ENCODE measurements at regions not wholly inside any gene's neighbourhood (a gene's known extent, or its start where the extent isn't known, plus 50 kb on each side); places are given as distances from the start of the nearest gene placed in this dataset.

DNA sequence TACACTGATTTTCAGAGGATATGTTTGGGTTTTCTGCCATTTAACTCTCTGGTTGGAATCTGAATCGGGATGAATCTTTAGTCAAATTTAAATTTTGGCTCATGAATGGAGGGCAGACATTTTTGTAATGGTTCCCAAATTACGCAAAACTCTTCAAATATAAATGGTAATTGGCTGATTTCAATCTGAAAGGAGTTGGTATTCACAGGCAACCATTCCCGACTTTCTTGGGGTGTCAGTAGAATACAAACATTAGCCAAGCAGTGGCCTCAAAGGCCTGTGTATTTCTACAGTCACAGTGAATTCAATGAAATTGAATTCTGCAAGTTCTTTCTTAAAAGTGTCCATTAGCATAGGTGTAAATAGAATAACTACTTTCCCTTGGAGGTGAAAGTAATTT lies 668.8 kb upstream of the PRKX start:
- Mint-ChIP-seq H3K27ac (ENCODE audit: unreplicated experiment) (no peak overlapping the region), H3K9me3 (ENCODE audit: low read depth, unreplicated experiment) (peaks cover 4% of the 10 kb centered on the region), H3K4me1 (ENCODE audit: low read depth, unreplicated experiment) (peaks cover 9% of the 10 kb centered on the region), H3K27me3 (ENCODE audit: unreplicated experiment) (no peaks in the 10 kb centered on the region), H3K4me3 (ENCODE audit: low read depth, unreplicated experiment) (no peak overlapping the region), H3K36me3 (ENCODE audit: insufficient read depth, unreplicated experiment) (peaks cover 8% of the 10 kb centered on the region)
- no peak for DNase-seq
- intact Hi-C loops (cut with micrococcal nuclease; ENCODE audit: unreplicated experiment), result no loop called here
- CTCF ChIA-PET, result no interaction called here
- BruUV-seq (replicated peaks), result no TSS peak
- TF ChIP-seq, protein P1, sequence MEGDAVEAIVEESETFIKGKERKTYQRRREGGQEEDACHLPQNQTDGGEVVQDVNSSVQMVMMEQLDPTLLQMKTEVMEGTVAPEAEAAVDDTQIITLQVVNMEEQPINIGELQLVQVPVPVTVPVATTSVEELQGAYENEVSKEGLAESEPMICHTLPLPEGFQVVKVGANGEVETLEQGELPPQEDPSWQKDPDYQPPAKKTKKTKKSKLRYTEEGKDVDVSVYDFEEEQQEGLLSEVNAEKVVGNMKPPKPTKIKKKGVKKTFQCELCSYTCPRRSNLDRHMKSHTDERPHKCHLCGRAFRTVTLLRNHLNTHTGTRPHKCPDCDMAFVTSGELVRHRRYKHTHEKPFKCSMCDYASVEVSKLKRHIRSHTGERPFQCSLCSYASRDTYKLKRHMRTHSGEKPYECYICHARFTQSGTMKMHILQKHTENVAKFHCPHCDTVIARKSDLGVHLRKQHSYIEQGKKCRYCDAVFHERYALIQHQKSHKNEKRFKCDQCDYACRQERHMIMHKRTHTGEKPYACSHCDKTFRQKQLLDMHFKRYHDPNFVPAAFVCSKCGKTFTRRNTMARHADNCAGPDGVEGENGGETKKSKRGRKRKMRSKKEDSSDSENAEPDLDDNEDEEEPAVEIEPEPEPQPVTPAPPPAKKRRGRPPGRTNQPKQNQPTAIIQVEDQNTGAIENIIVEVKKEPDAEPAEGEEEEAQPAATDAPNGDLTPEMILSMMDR (IDR thresholded peaks at IDR 0.05; ENCODE audit: unreplicated experiment), result no peak

DNA sequence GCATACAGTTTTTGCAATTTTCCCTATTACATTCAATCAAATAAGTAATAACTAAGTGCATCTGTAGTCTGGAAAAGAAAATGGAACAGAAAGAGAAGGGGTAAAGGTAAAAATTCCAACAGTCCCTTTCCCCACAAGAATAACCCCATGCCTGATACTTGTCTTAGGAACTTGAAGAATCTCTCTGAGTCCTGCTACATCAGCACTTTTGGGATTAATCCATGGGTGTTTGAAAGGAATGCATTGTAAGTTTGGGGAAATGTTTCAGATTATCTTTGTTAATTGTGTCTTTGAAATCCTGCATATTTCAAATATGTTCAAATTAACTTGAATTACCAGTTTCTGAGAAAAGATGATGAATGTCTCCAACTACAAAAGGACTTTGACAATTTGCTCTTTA lies 667.3 kb upstream of the PRKX start:
- intact Hi-C loops (cut with micrococcal nuclease; ENCODE audit: unreplicated experiment), result no loop called here
- H3K27ac Mint-ChIP-seq (ENCODE audit: unreplicated experiment), result no peak overlapping the region
- TF ChIP-seq, protein P1 (IDR thresholded peaks at IDR 0.05; ENCODE audit: unreplicated experiment), result no peak
- no TSS peak for BruUV-seq (replicated peaks)
- H3K9me3 Mint-ChIP-seq (ENCODE audit: low read depth, unreplicated experiment), result peaks cover 4% of the 10 kb centered on the region
- no peaks in the 10 kb centered on the region for H3K27me3 Mint-ChIP-seq (ENCODE audit: unreplicated experiment)
- H3K36me3 Mint-ChIP-seq (ENCODE audit: insufficient read depth, unreplicated experiment), result peaks cover 8% of the 10 kb centered on the region
- no peak overlapping the region for H3K4me3 Mint-ChIP-seq (ENCODE audit: low read depth, unreplicated experiment)
- no peak for DNase-seq
- CTCF ChIA-PET, result no interaction called here
- peaks cover 9% of the 10 kb centered on the region for H3K4me1 Mint-ChIP-seq (ENCODE audit: low read depth, unreplicated experiment)

DNA sequence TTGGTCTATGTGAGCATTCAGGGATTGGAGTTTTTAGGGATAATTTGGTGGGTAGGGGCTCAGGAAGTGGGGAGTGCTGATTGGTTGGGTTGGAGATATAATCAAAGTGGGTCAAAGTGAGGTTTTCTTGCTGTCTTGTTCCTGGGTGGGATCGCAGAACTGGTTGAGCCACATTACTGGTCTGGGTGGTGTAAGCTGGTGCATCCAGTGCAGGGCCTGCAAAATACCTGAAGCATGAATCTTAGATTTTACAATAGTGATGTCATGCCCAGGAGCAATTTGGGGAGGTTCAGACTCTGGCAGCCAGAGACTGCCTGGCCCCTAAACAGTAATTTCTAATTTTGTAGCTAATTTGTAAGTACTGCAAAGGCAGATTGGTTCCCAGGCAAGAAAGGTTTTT lies 665.6 kb upstream of the PRKX start:
- CTCF ChIA-PET, result no interaction called here
- TF ChIP-seq, protein P1 (IDR thresholded peaks at IDR 0.05; ENCODE audit: unreplicated experiment), result no peak
- peak overlapping the region; percentile 56 for H3K27ac Mint-ChIP-seq (ENCODE audit: unreplicated experiment)
- H3K4me3 Mint-ChIP-seq (ENCODE audit: low read depth, unreplicated experiment), result no peak overlapping the region
- BruUV-seq (replicated peaks), result no TSS peak
- intact Hi-C loops (cut with micrococcal nuclease; ENCODE audit: unreplicated experiment), result no loop called here
- DNase-seq, result peak; percentile 62
- H3K9me3 Mint-ChIP-seq (ENCODE audit: low read depth, unreplicated experiment), result peaks cover 2% of the 10 kb centered on the region
- H3K4me1 Mint-ChIP-seq (ENCODE audit: low read depth, unreplicated experiment), result peaks cover 9% of the 10 kb centered on the region
- no peaks in the 10 kb centered on the region for H3K27me3 Mint-ChIP-seq (ENCODE audit: unreplicated experiment)
- peaks cover 8% of the 10 kb centered on the region for H3K36me3 Mint-ChIP-seq (ENCODE audit: insufficient read depth, unreplicated experiment)

DNA sequence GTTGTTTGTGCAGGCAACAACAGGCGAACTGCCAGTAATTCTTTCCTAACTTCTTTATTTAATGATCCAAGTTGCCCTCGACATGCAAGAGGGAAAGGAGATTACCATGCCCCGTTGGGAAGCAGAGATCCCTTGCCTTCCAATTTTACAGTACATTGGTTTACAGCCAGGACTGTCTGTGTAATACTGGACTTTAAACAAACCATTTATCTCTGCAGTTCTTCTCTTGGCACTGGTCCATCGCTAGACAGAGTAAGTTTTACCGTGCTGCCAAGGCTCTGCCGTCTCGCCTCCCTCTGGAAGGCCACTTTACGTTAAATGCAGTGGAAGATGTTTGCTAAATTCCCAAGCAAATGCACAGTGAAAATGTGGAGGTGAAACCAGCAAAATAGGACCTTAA lies 660.3 kb upstream of the PRKX start:
- DNase-seq, result no peak
- no peaks in the 10 kb centered on the region for H3K27me3 Mint-ChIP-seq (ENCODE audit: unreplicated experiment)
- BruUV-seq (replicated peaks), result no TSS peak
- no peak overlapping the region for H3K4me3 Mint-ChIP-seq (ENCODE audit: low read depth, unreplicated experiment)
- intact Hi-C loops (cut with micrococcal nuclease; ENCODE audit: unreplicated experiment), result no loop called here
- H3K4me1 Mint-ChIP-seq (ENCODE audit: low read depth, unreplicated experiment), result peaks cover 4% of the 10 kb centered on the region
- no peak overlapping the region for H3K27ac Mint-ChIP-seq (ENCODE audit: unreplicated experiment)
- H3K9me3 Mint-ChIP-seq (ENCODE audit: low read depth, unreplicated experiment), result no peaks in the 10 kb centered on the region
- TF ChIP-seq, protein P1 (IDR thresholded peaks at IDR 0.05; ENCODE audit: unreplicated experiment), result no peak
- CTCF ChIA-PET, result no interaction called here
- peaks cover 2% of the 10 kb centered on the region for H3K36me3 Mint-ChIP-seq (ENCODE audit: insufficient read depth, unreplicated experiment)

DNA sequence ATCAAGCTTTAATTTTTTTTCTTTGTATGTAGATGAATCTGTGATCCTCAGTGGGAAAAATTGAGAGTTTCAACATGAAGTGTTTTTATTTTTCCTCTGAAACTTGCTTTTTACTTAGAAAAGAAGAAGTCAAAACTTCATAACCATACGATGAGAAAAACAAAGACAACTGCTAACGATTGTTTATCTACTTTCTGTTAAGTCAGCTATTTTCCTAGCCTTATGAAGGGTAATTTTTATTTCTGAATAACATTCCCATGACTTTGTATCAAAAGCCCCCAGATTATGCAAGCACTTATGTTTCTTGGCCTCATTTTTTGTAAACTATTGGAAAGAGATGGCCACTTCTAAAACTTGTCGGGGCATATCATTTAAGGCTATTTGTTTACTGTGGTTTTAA lies 645.1 kb upstream of the PRKX start:
- Mint-ChIP-seq H3K4me3 (ENCODE audit: low read depth, unreplicated experiment) (no peak overlapping the region), H3K4me1 (ENCODE audit: low read depth, unreplicated experiment) (no peaks in the 10 kb centered on the region), H3K9me3 (ENCODE audit: low read depth, unreplicated experiment) (no peaks in the 10 kb centered on the region), H3K27ac (ENCODE audit: unreplicated experiment) (no peak overlapping the region), H3K36me3 (ENCODE audit: insufficient read depth, unreplicated experiment) (no peaks in the 10 kb centered on the region), H3K27me3 (ENCODE audit: unreplicated experiment) (no peaks in the 10 kb centered on the region)
- DNase-seq, result no peak
- BruUV-seq (replicated peaks), result no TSS peak
- intact Hi-C loops (cut with micrococcal nuclease; ENCODE audit: unreplicated experiment), result no loop called here
- CTCF ChIA-PET, result no interaction called here
- TF ChIP-seq, protein P1 (IDR thresholded peaks at IDR 0.05; ENCODE audit: unreplicated experiment), result no peak

Data from Calu3 (cell line).